ENCODE measurements at regions not wholly inside any gene's neighbourhood (a gene's known extent, or its start where the extent isn't known, plus 50 kb on each side); places are given as distances from the start of the nearest gene placed in this dataset.

DNA sequence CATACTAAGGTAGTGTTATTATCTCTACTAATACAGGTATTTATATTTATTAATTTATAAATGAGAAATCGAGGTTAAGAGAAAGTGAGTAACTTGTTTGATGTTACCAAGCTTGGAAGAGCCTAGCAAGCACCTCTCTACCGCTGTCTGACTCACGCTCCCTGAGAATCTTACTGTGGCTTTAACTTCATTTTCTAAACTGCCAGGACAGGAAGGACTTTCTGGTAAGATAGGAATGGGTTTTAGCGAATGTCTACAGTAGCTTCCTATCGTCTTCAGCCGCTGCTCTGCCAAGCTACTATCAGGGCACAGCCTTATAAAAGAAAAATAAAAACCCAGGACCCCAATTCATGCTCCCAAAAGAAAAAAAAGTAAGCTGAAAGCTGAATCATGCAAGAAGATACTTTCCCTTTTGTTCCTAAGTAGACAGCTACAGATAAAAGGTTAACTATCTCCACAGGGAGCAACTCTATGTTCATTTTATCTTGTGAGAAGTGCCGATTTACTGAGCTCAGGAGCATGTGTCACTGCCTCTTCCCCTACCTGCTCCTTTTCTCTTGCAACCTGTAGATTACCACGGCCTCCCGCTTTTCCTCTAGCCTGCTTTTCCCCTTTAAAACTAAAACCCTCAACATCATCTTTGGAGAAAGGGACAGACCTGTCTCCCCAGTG, 60.2 kb downstream of the THNSL1 start:
- no peaks in the 10 kb centered on the region for H3K27me3 ChIP-seq (ENCODE audit: low read depth)
- H3K4me1 ChIP-seq, result peaks cover 9% of the 10 kb centered on the region
- ATAC-seq (no peak), DNase-seq (no peak)
- no peak overlapping the region for H3K27ac ChIP-seq
- intact Hi-C loops (cut with DNase I), result no loop called here
- TF ChIP-seq, protein P1, sequence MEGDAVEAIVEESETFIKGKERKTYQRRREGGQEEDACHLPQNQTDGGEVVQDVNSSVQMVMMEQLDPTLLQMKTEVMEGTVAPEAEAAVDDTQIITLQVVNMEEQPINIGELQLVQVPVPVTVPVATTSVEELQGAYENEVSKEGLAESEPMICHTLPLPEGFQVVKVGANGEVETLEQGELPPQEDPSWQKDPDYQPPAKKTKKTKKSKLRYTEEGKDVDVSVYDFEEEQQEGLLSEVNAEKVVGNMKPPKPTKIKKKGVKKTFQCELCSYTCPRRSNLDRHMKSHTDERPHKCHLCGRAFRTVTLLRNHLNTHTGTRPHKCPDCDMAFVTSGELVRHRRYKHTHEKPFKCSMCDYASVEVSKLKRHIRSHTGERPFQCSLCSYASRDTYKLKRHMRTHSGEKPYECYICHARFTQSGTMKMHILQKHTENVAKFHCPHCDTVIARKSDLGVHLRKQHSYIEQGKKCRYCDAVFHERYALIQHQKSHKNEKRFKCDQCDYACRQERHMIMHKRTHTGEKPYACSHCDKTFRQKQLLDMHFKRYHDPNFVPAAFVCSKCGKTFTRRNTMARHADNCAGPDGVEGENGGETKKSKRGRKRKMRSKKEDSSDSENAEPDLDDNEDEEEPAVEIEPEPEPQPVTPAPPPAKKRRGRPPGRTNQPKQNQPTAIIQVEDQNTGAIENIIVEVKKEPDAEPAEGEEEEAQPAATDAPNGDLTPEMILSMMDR (IDR thresholded peaks at IDR 0.05), result no peak
- no peaks in the 10 kb centered on the region for H3K36me3 ChIP-seq
- H3K4me3 ChIP-seq, result no peak overlapping the region
- no peaks in the 10 kb centered on the region for H3K9me3 ChIP-seq

DNA sequence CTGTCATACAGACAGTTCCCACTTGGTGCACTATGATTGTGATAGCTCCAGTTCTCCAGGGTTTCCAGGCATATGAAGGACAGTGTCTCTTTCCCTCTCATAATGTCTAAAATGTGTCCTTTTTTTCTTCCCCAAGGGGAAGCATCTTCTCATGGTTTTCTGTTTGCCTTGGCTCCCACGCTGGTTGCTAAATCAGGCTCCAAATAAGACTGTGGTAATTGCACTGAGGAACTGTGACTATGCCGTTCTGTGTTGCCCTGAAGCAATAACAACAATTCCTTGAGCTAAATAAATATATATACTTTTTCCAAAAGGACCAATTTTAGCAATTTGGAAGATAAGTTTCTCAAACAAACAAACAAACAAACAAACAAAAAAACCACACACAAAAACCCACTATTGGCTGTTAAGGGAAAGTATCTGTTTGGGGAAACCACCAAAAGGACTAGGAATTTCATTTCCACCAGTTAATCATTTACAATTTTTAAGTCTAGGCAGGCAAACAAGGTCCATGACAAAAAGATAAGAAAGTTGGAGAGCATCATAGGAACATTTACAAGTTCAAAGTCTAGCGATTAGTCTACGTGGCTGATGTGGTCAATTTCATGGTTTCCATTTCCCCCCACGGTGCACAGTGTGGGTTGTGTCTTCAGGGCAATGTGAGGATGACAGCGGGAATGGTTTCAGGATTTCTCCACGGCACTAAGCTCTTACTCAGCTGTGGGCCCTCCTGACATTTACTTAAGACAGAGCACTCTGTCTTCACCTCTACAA, 62.4 kb downstream of the THNSL1 start:
- H3K36me3 ChIP-seq, result no peaks in the 10 kb centered on the region
- H3K4me3 ChIP-seq, result no peak overlapping the region
- no peak overlapping the region for H3K27ac ChIP-seq
- no peaks in the 10 kb centered on the region for H3K9me3 ChIP-seq
- H3K4me1 ChIP-seq, result peaks cover 13% of the 10 kb centered on the region
- TF ChIP-seq, protein P1 (IDR thresholded peaks at IDR 0.05), result no peak
- H3K27me3 ChIP-seq (ENCODE audit: low read depth), result no peaks in the 10 kb centered on the region
- no peak for DNase-seq
- no peak for ATAC-seq
- intact Hi-C loops (cut with DNase I), result no loop called here

DNA sequence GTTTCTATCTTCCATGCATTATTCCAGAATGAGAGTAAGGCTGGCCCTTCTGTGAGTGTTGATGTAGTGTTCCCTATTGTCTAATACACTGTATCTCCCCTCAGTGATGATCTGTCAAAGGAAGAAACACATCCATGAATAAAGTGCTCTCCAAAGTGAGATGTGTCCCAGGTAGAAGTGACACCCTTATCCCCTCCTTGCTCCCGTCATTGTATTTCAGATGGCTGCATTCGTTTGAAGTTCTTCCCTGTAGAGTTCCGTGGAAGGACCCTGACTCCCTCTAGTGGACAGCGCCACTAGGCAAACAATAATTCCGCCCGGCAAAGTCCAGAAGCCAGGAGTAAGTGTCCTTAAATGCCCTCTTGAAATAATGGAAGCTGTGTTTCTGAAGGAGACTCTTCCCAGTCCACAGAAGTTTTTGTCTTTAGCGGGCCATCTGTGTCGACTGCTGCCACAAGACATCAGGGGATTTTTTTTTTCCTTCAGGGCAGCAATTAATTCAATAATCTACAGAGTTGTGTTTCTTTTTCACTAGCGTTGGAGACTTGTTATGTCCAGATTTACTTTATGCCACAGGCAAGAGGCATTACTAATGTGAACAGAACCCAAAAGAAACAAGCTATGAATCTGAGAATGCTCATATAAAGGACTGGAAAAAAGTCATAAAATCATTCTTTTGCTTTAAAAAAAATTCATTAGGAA, 64.6 kb downstream of the THNSL1 start:
- Histone ChIP-seq H3K27ac (no peak overlapping the region), H3K4me3 (no peak overlapping the region), H3K27me3 (ENCODE audit: low read depth) (no peaks in the 10 kb centered on the region), H3K4me1 (peaks cover 13% of the 10 kb centered on the region), H3K36me3 (no peaks in the 10 kb centered on the region), H3K9me3 (no peaks in the 10 kb centered on the region)
- intact Hi-C loops (cut with DNase I), result no loop called here
- DNase-seq (peak; percentile 70), ATAC-seq (peak; percentile 89 to 92)
- TF ChIP-seq, protein P1 (IDR thresholded peaks at IDR 0.05), result peak; percentile 91

DNA sequence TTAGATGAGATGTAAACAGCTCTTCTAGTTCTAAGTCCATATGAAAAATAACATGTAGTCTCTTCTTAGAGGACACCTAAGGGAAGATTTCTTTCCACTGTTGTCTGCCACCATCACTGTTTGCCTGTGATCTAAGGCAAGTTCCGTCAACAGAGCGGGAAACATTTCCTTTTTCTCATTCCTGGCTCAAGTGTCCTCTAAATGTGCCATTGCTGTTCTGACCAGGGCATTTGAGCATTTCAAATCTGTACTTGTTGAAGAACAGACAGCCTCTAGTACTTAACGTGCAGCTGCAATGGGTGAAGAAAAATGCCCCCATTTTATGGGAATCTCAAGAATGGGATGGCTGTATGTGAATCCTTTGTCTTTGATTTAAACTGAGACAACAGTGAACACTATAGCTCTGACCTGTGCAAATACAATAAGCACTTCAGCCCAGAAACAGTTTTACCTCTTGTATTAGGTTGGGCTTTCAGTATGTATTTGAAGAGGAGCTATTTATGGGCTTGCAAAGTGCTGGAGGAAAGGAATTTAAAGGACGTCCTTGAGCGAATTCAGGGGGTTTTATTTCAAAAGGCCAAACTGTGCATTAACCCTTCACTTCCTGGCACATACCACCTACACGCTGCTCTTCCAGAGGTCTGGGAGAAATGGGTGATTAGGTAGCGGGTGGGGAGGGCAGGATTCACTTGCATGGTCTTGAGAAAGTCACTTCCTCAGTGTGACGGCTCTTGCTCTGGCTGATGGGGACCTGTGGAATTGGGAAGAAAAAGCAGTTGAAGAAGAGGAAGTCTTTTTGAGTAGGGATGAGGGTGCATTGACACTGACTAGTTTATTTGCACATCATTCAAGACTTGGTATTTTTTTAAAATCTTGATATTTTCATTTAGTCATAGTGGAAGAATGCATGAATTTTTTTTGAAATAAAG, 66.1 kb downstream of the THNSL1 start:
- H3K36me3 ChIP-seq, result no peaks in the 10 kb centered on the region
- no peaks in the 10 kb centered on the region for H3K9me3 ChIP-seq
- intact Hi-C loops (cut with DNase I), result no loop called here
- DNase-seq, result no peak
- H3K4me1 ChIP-seq, result peaks cover 13% of the 10 kb centered on the region
- no peaks in the 10 kb centered on the region for H3K27me3 ChIP-seq (ENCODE audit: low read depth)
- no peak overlapping the region for H3K4me3 ChIP-seq
- ATAC-seq, result peak; percentile 72 to 78
- TF ChIP-seq, protein P1 (IDR thresholded peaks at IDR 0.05), result no peak
- no peak overlapping the region for H3K27ac ChIP-seq
